GM12891 (cell line): ENCODE measurements at regions not wholly inside any gene's neighbourhood (a gene's known extent, or its start where the extent isn't known, plus 50 kb on each side); places are given as distances from the start of the nearest gene placed in this dataset.

Experiments
- DNase-seq: peaks from one replicate; pipeline ENCODE4 v3.0.0; 2011; ENCODE audit warnings: low spot score; ENCODE audit not compliant: insufficient read length
- FAIRE-seq: peaks from 2 replicates; lab custom pipeline; 2011; peaks lifted over from hg19 to GRCh38; lab: Jason Lieb, UNC
- PAX5 ChIP-seq: IDR thresholded peaks from 2 replicates; pipeline ENCODE4 v1.6.1; 2011; ENCODE audit warnings: low read length, moderate library complexity, mild to moderate bottlenecking; ENCODE audit not compliant: insufficient read depth, severe bottlenecking
- POLR2A ChIP-seq: IDR thresholded peaks from 2 replicates; pipeline ENCODE4 v1.6.1; 2011; ENCODE audit warnings: low read depth, low read length, control low read depth
- POLR2AphosphoS5 ChIP-seq: IDR thresholded peaks from 2 replicates; pipeline ENCODE4 v1.6.1; 2011; ENCODE audit warnings: low read depth, low read length, control low read depth
- POU2F2 ChIP-seq: IDR thresholded peaks from 2 replicates; pipeline ENCODE4 v1.6.1; 2011; ENCODE audit warnings: low read depth, mild to moderate bottlenecking, control low read depth, low read length, moderate library complexity
- SPI1 ChIP-seq: IDR thresholded peaks from 2 replicates; pipeline ENCODE4 v1.6.1; 2011; ENCODE audit warnings: low read depth, low read length, control low read depth
- TAF1 ChIP-seq: IDR thresholded peaks from 2 replicates; pipeline ENCODE4 v1.6.1; 2011; ENCODE audit warnings: low read depth, low read length, control low read depth

DNA sequence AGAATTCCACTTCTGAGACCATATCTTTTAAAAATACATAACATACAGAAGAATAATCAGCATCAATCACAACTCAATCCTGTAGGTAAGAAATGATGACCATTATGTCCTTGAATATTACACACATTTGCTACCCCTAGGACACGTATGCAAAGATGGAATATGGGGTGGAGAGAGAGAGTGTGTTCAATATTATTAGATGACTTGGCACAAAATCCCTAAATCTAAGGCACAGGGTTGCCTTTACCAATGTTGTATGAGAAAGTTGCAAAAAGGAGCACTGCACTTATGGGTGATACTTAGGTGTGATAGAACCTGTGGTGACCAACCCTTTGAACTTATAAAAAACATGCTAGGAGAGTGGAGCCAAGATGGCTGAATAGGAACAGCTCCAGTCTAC is 326.2 kb upstream of the FSHR start:
- TF ChIP-seq POU2F2 (no peak), POLR2A (no peak), SPI1 (no peak), POLR2AphosphoS5 (no peak), PAX5 (no peak), TAF1 (no peak)
- DNase-seq (no peak), FAIRE-seq (no peak)

DNA sequence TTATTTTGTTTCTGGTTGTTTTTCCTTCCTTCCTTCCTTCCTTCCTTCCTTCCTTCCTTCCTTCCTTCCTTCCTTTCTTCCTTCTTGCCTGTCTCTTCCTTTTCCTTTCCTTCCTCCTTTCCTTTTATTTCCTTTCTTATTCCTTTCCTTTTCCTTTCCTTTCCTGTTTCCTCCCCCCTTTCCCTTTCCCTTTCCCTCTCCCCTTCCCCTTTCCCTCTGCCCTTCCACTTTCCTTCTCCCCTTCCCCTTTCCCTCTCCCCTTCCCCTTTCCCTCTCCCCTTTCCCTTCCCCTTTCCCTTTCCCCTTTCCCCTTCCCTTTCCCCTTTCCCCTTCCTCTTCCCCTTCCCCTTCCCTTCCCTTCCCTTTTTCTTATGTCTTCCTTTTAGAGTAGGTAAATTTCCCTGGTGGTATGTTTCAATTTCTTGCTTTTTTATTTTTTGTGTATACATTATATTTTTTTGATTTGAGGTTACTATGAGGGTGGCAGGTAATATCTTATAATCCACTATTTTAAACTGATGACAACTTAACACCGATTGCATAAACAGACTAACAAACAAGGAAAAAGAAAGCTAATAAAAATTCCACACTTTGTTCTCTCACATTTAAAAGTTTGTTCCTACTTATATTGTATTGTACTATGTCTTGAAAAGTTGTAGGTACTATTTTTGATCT is 311.0 kb upstream of the FSHR start:
- FAIRE-seq: no peak
- no peak for DNase-seq
- no peak for TF ChIP-seq PAX5
- no peak for TF ChIP-seq TAF1

DNA sequence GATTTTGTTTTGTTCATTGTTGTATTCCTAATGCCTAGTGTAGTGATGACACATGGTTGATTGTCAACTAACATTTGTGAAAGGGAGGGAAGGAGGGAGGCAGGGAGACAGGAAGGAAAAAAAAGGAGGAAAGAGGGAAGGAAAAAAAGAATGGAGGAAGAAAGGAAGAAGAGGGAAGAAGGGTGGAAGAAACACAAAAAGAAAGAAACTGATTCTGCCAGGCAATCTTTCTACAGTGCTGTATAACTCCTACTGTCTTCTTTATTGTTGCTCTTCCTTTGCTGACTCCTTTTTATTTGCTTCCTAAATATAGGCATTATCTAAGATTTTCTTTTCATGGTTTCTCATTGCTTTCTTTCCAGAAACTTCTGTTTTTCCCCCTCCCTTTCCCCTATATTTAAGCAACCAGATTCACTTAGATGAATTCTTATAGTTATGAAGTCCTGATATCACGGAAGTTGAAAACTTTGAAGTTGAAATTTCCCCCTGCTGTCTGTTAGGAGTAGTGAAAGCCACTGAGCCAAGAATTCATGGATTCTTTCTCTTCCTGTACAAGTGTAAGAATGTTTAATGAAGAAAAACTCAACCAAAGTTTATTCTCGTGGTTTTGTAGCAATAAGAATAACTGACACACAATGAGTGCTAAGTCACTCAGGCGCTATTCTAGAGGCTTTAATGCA is 305.1 kb upstream of the FSHR start:
- DNase-seq: no peak
- no peak for FAIRE-seq
- TF ChIP-seq POLR2AphosphoS5: no peak
- no peak for TF ChIP-seq SPI1
- no peak for TF ChIP-seq POU2F2
- no peak for TF ChIP-seq TAF1
- TF ChIP-seq PAX5: no peak
- TF ChIP-seq POLR2A: no peak

DNA sequence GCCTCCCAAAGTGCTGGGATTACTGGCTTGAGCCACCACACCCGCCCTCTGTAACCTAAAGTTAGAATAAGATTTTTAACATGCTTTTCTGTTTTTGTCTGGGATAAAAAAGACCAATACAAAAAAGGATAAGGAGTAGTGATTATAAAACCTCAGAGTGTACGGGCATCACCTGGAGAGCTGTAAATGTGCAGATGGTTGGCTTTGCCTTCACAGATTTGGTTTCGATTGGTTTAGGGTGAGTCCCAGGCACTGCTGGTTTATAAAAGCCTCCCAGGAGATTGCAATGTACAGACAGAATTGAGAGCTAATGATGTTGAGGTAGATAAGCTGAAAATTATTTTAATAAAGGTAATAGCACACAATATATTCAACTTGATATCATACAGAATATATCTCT is 289.7 kb upstream of the FSHR start:
- FAIRE-seq: no peak
- TF ChIP-seq PAX5 (no peak), POLR2AphosphoS5 (no peak), POLR2A (no peak), TAF1 (no peak), SPI1 (no peak), POU2F2 (no peak)
- DNase-seq: no peak

DNA sequence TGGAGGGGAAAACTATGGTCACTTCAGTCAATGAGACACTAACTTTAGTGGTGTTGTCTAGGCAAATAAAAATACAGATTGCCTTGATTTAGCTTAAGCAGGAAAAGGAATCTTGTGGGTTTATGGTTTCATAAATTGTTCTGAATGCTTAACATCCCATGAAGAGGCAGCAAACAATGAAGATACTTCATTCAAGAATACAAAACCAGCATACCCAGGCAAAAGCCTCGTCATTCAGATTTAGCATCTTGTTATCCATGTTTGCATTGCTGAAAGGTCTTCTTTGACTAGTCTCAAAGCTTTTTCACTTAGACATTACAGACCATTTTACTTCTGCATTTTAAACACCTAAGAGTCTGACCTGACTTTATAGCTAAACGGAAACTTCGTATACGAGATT is 272.7 kb upstream of the FSHR start:
- no peak for FAIRE-seq

DNA sequence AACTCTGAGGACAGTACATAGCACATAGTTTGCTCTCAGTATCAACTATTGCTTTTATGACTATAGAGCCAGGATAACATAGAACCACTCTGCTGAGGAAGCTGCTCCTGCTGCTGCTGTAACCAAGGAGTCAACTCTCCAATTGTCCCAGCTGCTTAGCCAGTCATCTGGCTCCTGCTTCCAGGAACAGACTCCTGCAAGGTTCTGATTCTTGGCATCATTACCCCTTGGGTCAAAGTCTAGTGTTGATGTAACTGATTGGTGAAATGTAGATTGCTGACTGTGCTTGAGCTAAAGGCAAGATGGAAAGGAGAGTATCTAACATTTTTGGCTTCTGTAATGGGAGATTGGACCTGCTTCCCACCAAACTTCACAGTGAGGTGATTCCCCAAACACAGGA is 261.9 kb upstream of the FSHR start:
- DNase-seq (no peak), FAIRE-seq (no peak)
- TF ChIP-seq PAX5 (no peak), SPI1 (no peak), POLR2AphosphoS5 (no peak), POU2F2 (no peak), TAF1 (no peak)

More for the DNA sequence above, 272.7 kb upstream of the FSHR start:
- DNase-seq: no peak
- TF ChIP-seq POU2F2 (no peak), POLR2AphosphoS5 (no peak), PAX5 (no peak), POLR2A (no peak), SPI1 (no peak), TAF1 (no peak)

DNA sequence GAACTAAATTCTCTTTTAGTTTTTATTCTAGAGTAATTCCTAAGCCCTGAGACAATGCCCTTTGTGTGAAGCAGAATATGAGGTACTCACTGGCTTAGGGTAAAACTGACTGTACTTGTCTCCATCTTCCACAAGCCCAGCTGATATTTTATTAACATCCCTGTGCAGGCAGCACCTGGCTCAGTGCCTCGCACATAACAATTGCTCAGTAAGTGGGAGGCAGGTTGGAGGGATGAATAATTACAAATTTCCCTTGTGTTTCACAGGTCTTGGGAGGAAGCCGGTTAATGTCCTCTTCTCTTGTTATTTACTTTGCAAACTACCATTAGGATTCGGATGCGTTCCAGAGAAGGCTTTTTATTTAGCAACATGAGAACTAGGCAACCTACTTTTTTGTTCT is 249.8 kb upstream of the FSHR start:
- DNase-seq: no peak
- TF ChIP-seq POLR2AphosphoS5 (no peak), PAX5 (no peak), TAF1 (no peak), POU2F2 (no peak), SPI1 (no peak), POLR2A (no peak)
- FAIRE-seq: no peak

DNA sequence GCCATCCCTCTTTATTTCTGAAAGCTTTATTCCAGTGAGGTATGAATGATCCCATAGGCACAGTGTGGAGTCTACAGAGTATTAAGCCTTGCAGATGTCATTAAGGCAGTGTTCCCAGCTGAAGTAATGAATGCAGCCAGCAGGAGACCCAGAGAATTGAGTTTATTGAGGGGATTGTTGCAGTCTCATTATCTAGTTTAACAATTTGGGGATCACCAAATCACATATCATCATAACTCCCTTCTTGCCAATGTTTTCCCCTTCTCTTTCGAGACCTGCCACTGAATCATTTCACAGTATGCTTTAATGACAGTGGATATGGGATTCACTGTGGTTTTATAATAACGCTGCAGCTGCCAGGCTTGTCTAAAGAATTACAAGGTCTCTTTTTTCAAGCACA is 249.3 kb upstream of the FSHR start:
- FAIRE-seq (no peak), DNase-seq (no peak)
- TF ChIP-seq POLR2A (no peak), TAF1 (no peak), SPI1 (no peak), PAX5 (no peak), POU2F2 (no peak)

DNA sequence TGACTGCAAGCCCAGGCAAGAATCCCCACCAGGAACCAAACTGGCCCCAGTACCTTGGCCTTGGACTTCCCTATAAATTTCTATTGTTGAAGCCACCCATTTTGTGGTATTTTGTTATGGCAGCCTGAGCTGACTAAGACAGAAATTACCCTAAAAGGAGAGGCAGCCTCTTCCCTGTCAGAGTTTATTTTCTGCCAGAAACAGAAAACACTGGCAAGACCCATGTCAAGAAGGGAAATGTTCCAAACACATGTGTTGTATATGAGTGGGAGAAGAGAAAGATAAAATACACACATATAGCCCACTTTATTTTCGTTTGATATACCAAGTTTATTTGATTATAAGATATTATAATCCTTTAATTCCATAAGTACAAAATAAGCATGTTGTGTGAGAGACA is 225.1 kb upstream of the FSHR start:
- FAIRE-seq (no peak), DNase-seq (no peak)
- TF ChIP-seq POLR2A (no peak), TAF1 (no peak), PAX5 (no peak), POU2F2 (no peak)

DNA sequence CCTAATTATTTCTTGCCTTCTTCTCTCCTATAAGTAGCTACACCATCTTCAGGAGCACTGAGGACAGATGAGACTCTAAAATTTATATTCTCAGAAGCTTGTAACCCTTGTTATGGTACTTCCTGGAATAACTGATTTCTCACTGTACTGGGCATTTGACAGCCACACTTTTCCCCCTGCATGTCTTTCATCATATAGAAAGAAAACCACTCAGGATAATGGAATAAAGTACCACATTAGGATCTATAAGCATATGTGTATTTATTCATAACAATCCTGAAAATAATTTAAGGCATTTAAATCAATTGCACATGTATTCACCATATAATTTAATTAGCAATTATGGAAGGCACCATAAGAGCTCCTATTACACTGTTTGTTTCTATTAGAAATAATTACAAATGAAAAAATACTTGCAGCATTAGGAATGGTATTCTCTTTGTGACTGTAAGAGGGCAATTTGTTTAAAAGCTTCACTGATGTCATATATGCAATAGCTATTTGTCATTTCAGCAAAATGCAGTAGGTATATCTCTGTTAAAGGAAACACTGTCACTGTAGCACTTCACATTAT is 216.9 kb upstream of the FSHR start:
- TF ChIP-seq POLR2AphosphoS5 (no peak), PAX5 (no peak), SPI1 (no peak), POLR2A (no peak), TAF1 (no peak), POU2F2 (no peak)
- FAIRE-seq (no peak), DNase-seq (no peak)
